Urothelium cell line (cell line): ENCODE measurements at regions not wholly inside any gene's neighbourhood (a gene's known extent, or its start where the extent isn't known, plus 50 kb on each side); places are given as distances from the start of the nearest gene placed in this dataset.
"Not testable (repeated sequence)": the region's sequence is repeated elsewhere in the genome, so short reads cannot be mapped to it uniquely, and the experiment has no call there.

Experiments used
- DNase-seq: peaks from one replicate; pipeline ENCODE4 v3.0.0; 2011; ENCODE audit warnings: low spot score, mixed read lengths
- FAIRE-seq: peaks from 2 replicates; lab custom pipeline; 2011; peaks lifted over from hg19 to GRCh38; lab: Jason Lieb, UNC

- FAIRE-seq, result no peak
- DNase-seq, result no peak
Observed at GRCh38 chr16:26952411-26952810, 114.3 kb upstream of the C16orf82 start.

- FAIRE-seq, result no peak
- no peak for DNase-seq
Observed at GRCh38 chr16:26957283-26957859, 109.4 kb upstream of the C16orf82 start.

GRCh38 chr16:26959416-26960009 is 107.2 kb upstream of the C16orf82 start:
- FAIRE-seq, result no peak

GRCh38 chr16:26961459-26961858 is 105.3 kb upstream of the C16orf82 start:
- DNase-seq (no peak), FAIRE-seq (no peak)

More at GRCh38 chr16:26959416-26960009, 107.2 kb upstream of the C16orf82 start:
- DNase-seq, result no peak

- no peak for FAIRE-seq
- DNase-seq, result no peak
Observed at GRCh38 chr16:26963109-26963508, 103.6 kb upstream of the C16orf82 start.

GRCh38 chr16:26969589-26970231 is 97.0 kb upstream of the C16orf82 start:
- DNase-seq (no peak), FAIRE-seq (no peak)

- FAIRE-seq, result no peak
Observed at GRCh38 chr16:26970292-26970691, 96.4 kb upstream of the C16orf82 start.

GRCh38 chr16:26976873-26977272 is 89.9 kb upstream of the C16orf82 start:
- DNase-seq (no peak), FAIRE-seq (no peak)

More at GRCh38 chr16:26970292-26970691, 96.4 kb upstream of the C16orf82 start:
- DNase-seq, result no peak

- no peak for FAIRE-seq
Observed at GRCh38 chr16:26981266-26981938, 85.3 kb upstream of the C16orf82 start.

GRCh38 chr16:26982422-26982821 is 84.3 kb upstream of the C16orf82 start:
- DNase-seq (no peak), FAIRE-seq (no peak)

More at GRCh38 chr16:26981266-26981938, 85.3 kb upstream of the C16orf82 start:
- peak; percentile 42 for DNase-seq

- FAIRE-seq, result no peak
- no peak for DNase-seq
Observed at GRCh38 chr16:26983426-26983825, 83.3 kb upstream of the C16orf82 start.

GRCh38 chr16:26985100-26986065 is 81.3 kb upstream of the C16orf82 start:
- no peak for DNase-seq
- FAIRE-seq, result no peak

GRCh38 chr16:26987597-26988010 is 79.1 kb upstream of the C16orf82 start:
- peak; percentile 51 for DNase-seq
- FAIRE-seq, result no peak

- FAIRE-seq, result no peak
Observed at GRCh38 chr16:26988186-26988585, 78.5 kb upstream of the C16orf82 start.

GRCh38 chr16:26990384-26991120 is 76.2 kb upstream of the C16orf82 start:
- FAIRE-seq, DNase-seq: not testable (repeated sequence)

More at GRCh38 chr16:26988186-26988585, 78.5 kb upstream of the C16orf82 start:
- no peak for DNase-seq

GRCh38 chr16:26992666-26993349 is 73.9 kb upstream of the C16orf82 start:
- FAIRE-seq, result no peak
- DNase-seq, result no peak

GRCh38 chr16:26993511-26993910 is 73.2 kb upstream of the C16orf82 start:
- no peak for FAIRE-seq
- DNase-seq, result no peak

- FAIRE-seq, result no peak
Observed at GRCh38 chr16:26993963-26994362, 72.8 kb upstream of the C16orf82 start.

GRCh38 chr16:26995522-26995921 is 71.2 kb upstream of the C16orf82 start:
- FAIRE-seq, result no peak
- DNase-seq, result no peak

More at GRCh38 chr16:26993963-26994362, 72.8 kb upstream of the C16orf82 start:
- DNase-seq, result no peak
